H1 (cell line): ENCODE measurements at regions not wholly inside any gene's neighbourhood (a gene's known extent, or its start where the extent isn't known, plus 50 kb on each side); places are given as distances from the start of the nearest gene placed in this dataset.

Experiments
- CTCF ChIA-PET: fragments of 300-600 bp; sonication (Branson Sonifier 250); formaldehyde crosslinking; loops from one replicate; lab custom pipeline; 2021; ENCODE audit not compliant: partially characterized antibody; lab: Charles Lee
- POLR2A ChIA-PET: fragments of 300-600 bp; sonication (Branson Sonifier 250); formaldehyde crosslinking; loops from one replicate; lab custom pipeline; 2021; ENCODE audit warnings: inconsistent platforms; ENCODE audit not compliant: partially characterized antibody; lab: Charles Lee
- DNase-seq, 2 experiments: peaks; one replicate each; pipeline versions ENCODE4 v3.0.0 to v3.0.0-alpha.2; 2010 to 2022; ENCODE audit warnings: low spot score in 2 of 2, low read depth in 1 of 2, mixed read lengths in 1 of 2
- FAIRE-seq: peaks from 2 replicates; lab custom pipeline; 2011; peaks lifted over from hg19 to GRCh38; lab: Jason Lieb, UNC
- H2AFZ ChIP-seq: 2 replicates; pipeline ENCODE4 v1.8.1; 2012; ENCODE audit warnings: low read length, inconsistent platforms
- H2AK5ac ChIP-seq: 2 replicates; pipeline ENCODE4 v1.6.1; 2013; ENCODE audit warnings: low read depth, low read length
- H2BK120ac ChIP-seq: replicated peaks from 2 replicates; pipeline ENCODE3; 2013; ENCODE audit warnings: low read depth, low read length, inconsistent platforms
- H2BK12ac ChIP-seq: 2 replicates; pipeline ENCODE4 v1.6.1; 2013; ENCODE audit warnings: low read depth, low read length
- H2BK15ac ChIP-seq: 2 replicates; pipeline ENCODE4 v1.6.1; 2013; ENCODE audit warnings: low read length
- H2BK20ac ChIP-seq: 2 replicates; pipeline ENCODE4 v1.6.1; 2013; ENCODE audit warnings: low read length
- H2BK5ac ChIP-seq: 2 replicates; pipeline ENCODE4 v1.6.1; 2013; ENCODE audit warnings: low read depth, low read length
- H3K14ac ChIP-seq: 2 replicates; pipeline ENCODE4 v1.6.1; 2013; ENCODE audit warnings: inconsistent platforms; ENCODE audit not compliant: insufficient read length
- H3K18ac ChIP-seq: 2 replicates; pipeline ENCODE4 v1.6.1; 2013; ENCODE audit warnings: low read length; ENCODE audit errors: extremely low read depth
- H3K23ac ChIP-seq: 2 replicates; pipeline ENCODE4 v1.6.1; 2013; ENCODE audit warnings: inconsistent platforms; ENCODE audit not compliant: insufficient read length
- H3K23me2 ChIP-seq: 2 replicates; pipeline ENCODE4 v1.6.1; 2013; ENCODE audit warnings: low read depth, low read length
- H3K27ac ChIP-seq: 2 replicates; pipeline ENCODE4 v1.6.1; 2011; ENCODE audit warnings: low read depth, low read length, inconsistent platforms
- H3K27me3 ChIP-seq, 4 experiments: replicated peaks in 1 of 4; 1 replicate in 1 of 4; 2 replicates in 3 of 4; pipeline versions ENCODE4 v1.6.1 to v1.8.1; 2011 to 2013; ENCODE audit warnings: low read length in 3 of 4, mild to moderate bottlenecking in 3 of 4, inconsistent platforms in 2 of 4, mixed read lengths in 2 of 4, moderate library complexity in 1 of 4; ENCODE audit not compliant: control insufficient read depth in 3 of 4, insufficient read depth in 3 of 4; ENCODE audit errors: extremely low read depth in 1 of 4
- H3K36me3 ChIP-seq, 4 experiments: 2 replicates each; pipeline versions ENCODE4 v1.6.1 to v1.8.1; 2011 to 2013; ENCODE audit warnings: mild to moderate bottlenecking in 4 of 4, low read length in 3 of 4, moderate library complexity in 2 of 4, control low read depth in 1 of 4, inconsistent platforms in 1 of 4; ENCODE audit not compliant: insufficient read depth in 4 of 4, control insufficient read depth in 2 of 4
- H3K4ac ChIP-seq: replicated peaks from 2 replicates; pipeline ENCODE3; 2013; ENCODE audit warnings: low read length, low read depth, mixed read lengths, inconsistent platforms; ENCODE audit not compliant: insufficient read length
- H3K4me1 ChIP-seq, 4 experiments: replicated peaks in 1 of 4; 1 replicate in 1 of 4; 2 replicates in 3 of 4; pipeline versions ENCODE4 v1.6.1 to v1.8.1; 2011 to 2013; ENCODE audit warnings: low read length in 3 of 4, inconsistent platforms in 2 of 4, mixed read lengths in 1 of 4; ENCODE audit not compliant: insufficient read depth in 4 of 4, control insufficient read depth in 3 of 4
- H3K4me2 ChIP-seq, 2 experiments: 2 replicates each; pipeline versions ENCODE4 v1.6.1 to v1.8.1; 2011 to 2013; ENCODE audit warnings: low read depth in 2 of 2, low read length in 2 of 2, control low read depth in 1 of 2, inconsistent platforms in 1 of 2, mild to moderate bottlenecking in 1 of 2; ENCODE audit not compliant: insufficient read depth in 1 of 2
- H3K4me3 ChIP-seq, 4 experiments: fragments of 200-600, 300-600 bp in 1 of 4; sonication (generic), shearing (Covaris generic), sonication (Bioruptor Twin) in 1 of 4; 2 replicates each; pipeline versions ENCODE4 v1.5.1 to v1.8.1; 2011 to 2016; ENCODE audit warnings: low read length in 4 of 4, low read depth in 3 of 4, control low read depth in 2 of 4, inconsistent platforms in 2 of 4, mild to moderate bottlenecking in 2 of 4, mixed read lengths in 1 of 4, moderate library complexity in 1 of 4; ENCODE audit not compliant: insufficient read depth in 2 of 4; ENCODE audit errors: extremely low read depth in 1 of 4
- H3K56ac ChIP-seq: replicated peaks from 2 replicates; pipeline ENCODE3; 2013; ENCODE audit warnings: low read depth, mild to moderate bottlenecking, mixed read lengths, low read length, inconsistent platforms; ENCODE audit not compliant: insufficient read length
- H3K79me1 ChIP-seq: 2 replicates; pipeline ENCODE4 v1.6.1; 2013; ENCODE audit warnings: low read depth, low read length, control low read depth
- H3K79me2 ChIP-seq, 2 experiments: 2 replicates each; pipeline versions ENCODE4 v1.6.1 to v1.8.1; 2012 to 2013; ENCODE audit warnings: low read length in 2 of 2, mild to moderate bottlenecking in 2 of 2, inconsistent platforms in 1 of 2; ENCODE audit not compliant: insufficient read depth in 2 of 2, control insufficient read depth in 1 of 2
- H3K9ac ChIP-seq, 4 experiments: replicated peaks in 1 of 4; 1 replicate in 1 of 4; 2 replicates in 3 of 4; pipeline versions ENCODE4 v1.6.1 to v1.8.1; 2011 to 2013; ENCODE audit warnings: low read depth in 3 of 4, low read length in 3 of 4, control low read depth in 2 of 4, mild to moderate bottlenecking in 2 of 4, moderate library complexity in 2 of 4, inconsistent platforms in 1 of 4; ENCODE audit errors: extremely low read depth in 1 of 4
- H3K9me3 ChIP-seq, 2 experiments: 2 replicates each; pipeline versions ENCODE4 v1.6.1 to v1.8.1; 2012 to 2013; ENCODE audit warnings: mild to moderate bottlenecking in 2 of 2, moderate library complexity in 2 of 2, control low read depth in 1 of 2, inconsistent platforms in 1 of 2, low read depth in 1 of 2, low read length in 1 of 2, mixed read lengths in 1 of 2; ENCODE audit not compliant: insufficient read depth in 2 of 2
- H4K20me1 ChIP-seq, 2 experiments: replicated peaks in 1 of 2; 2 replicates each; pipeline versions ENCODE3 to v1.8.1; 2011 to 2013; ENCODE audit warnings: inconsistent platforms in 2 of 2, low read length in 2 of 2, mild to moderate bottlenecking in 1 of 2; ENCODE audit not compliant: insufficient read depth in 2 of 2, control insufficient read depth in 1 of 2
- H4K5ac ChIP-seq: 2 replicates; pipeline ENCODE4 v1.6.1; 2013; ENCODE audit warnings: low read length, low read depth, mixed read lengths, inconsistent platforms; ENCODE audit not compliant: insufficient read length
- H4K8ac ChIP-seq: 2 replicates; pipeline ENCODE4 v1.8.0; 2013; ENCODE audit warnings: mild to moderate bottlenecking, moderate library complexity, low read length, inconsistent platforms; ENCODE audit not compliant: insufficient read depth; ENCODE audit errors: extremely low read depth
- H4K91ac ChIP-seq: replicated peaks from 2 replicates; pipeline ENCODE3; 2013; ENCODE audit warnings: low read length, mixed read lengths, inconsistent platforms; ENCODE audit not compliant: insufficient read length
- CEBPB ChIP-seq: IDR thresholded peaks from 2 replicates; pipeline ENCODE4 v1.6.1; 2012; ENCODE audit warnings: low read depth, low read length
- CHD1 ChIP-seq: IDR thresholded peaks from 2 replicates; pipeline ENCODE4 v1.6.1; 2012; ENCODE audit warnings: low read depth, low read length, improper control_type of control experiment
- CREB1 ChIP-seq: IDR thresholded peaks from 2 replicates; pipeline ENCODE4 v1.6.1; 2012; ENCODE audit warnings: inconsistent platforms
- NANOG ChIP-seq: IDR thresholded peaks from 2 replicates; pipeline ENCODE4 v1.6.1; 2011; ENCODE audit warnings: low read length, low read depth, mild to moderate bottlenecking, inconsistent platforms; ENCODE audit not compliant: insufficient read depth, poor library complexity, severe bottlenecking
- RFX5 ChIP-seq: IDR thresholded peaks from 2 replicates; pipeline ENCODE4 v1.6.1; 2011; ENCODE audit warnings: low read depth, low read length, improper control_type of control experiment, borderline replicate concordance
- RNF2 ChIP-seq: fragments of 200-900, 300-1000 bp; sonication (generic); IDR thresholded peaks from 2 replicates; pipeline ENCODE4 v1.7.1; 2016; ENCODE audit warnings: borderline replicate concordance, low read depth, mild to moderate bottlenecking, antibody characterized with exemption, low read length; ENCODE audit not compliant: poor library complexity, severe bottlenecking; ENCODE audit errors: missing control alignments
- SRF ChIP-seq: IDR thresholded peaks from 2 replicates; pipeline ENCODE4 v1.6.1; 2011; ENCODE audit warnings: mild to moderate bottlenecking, low read depth, low read length, moderate library complexity
- TAF1 ChIP-seq: IDR thresholded peaks from 2 replicates; pipeline ENCODE4 v1.6.1; 2011; ENCODE audit warnings: mild to moderate bottlenecking, low read depth, low read length
- WGBS, 2 experiments: shearing (Covaris generic) in 1 of 2; methylation state at CpG; one replicate each; pipeline versions ENCODE4 v1.1.6 to v1.1.7; 2013 to 2015; ENCODE audit warnings: low lambda C conversion rate in 2 of 2, mixed read lengths in 2 of 2, inconsistent platforms in 1 of 2, low coverage in 1 of 2, missing lambda C conversion rate in 1 of 2; ENCODE audit not compliant: insufficient replicate concordance in 2 of 2, insufficient coverage in 1 of 2, insufficient read length in 1 of 2; ENCODE audit errors: extremely low coverage in 1 of 2, missing lambda C conversion rate in 1 of 2; 5-methylcytosine and 5-hydroxymethylcytosine counted together

DNA sequence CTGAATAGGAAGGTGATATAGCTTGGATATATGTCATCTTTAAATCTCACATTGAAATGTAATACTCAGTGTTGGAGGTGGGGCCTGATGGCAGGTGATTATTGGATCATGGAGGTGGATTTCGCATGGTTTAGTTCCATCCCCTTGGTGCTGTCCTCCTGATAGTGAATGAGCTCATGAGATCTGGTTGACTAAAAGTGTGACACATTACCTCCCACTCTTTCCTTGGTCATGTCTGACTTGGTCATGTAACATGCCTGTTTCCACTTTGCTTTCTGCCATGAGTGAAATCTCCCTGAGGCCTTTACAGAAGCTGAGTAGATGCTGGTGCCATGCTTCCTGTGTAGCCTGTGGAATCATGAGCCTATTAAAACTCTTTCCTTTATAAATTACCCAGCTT, 664.5 kb upstream of the NR5A2 start (continued):
- no peak for TF ChIP-seq RNF2

DNA sequence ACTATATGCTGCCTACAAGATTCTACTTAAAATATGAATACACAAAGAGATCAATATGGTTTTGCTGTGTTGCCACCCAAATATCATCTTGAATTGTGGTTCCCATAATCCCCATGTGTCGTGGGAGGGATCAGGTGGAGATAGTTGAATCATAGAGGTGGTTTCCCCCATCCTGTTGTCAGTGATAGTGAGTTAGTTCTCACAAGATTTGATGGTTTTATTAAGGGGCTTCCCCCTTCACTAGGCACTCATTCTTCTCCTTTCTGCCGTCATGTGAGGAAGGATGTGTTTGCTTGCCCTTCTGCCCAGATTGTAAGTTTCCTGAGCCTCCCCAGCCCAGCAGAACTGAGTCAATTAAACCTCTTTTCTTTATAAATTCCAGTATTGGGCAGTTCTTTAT, 654.4 kb upstream of the NR5A2 start:
- H3K18ac ChIP-seq = no peak overlapping the region
- no peaks in the 10 kb centered on the region for H4K20me1 ChIP-seq
- no peak for TF ChIP-seq CEBPB
- no peak for TF ChIP-seq NANOG
- no peak for TF ChIP-seq RFX5
- TF ChIP-seq CREB1 = no peak
- TF ChIP-seq SRF = no peak
- TF ChIP-seq CHD1 = no peak
- TF ChIP-seq TAF1 = no peak
- TF ChIP-seq, all 59 proteins: peak for 0
- H2BK12ac ChIP-seq = no peak overlapping the region
- H4K8ac ChIP-seq = no peak overlapping the region
- DNase-seq = no peak
- H3K4me2 ChIP-seq = no peak overlapping the region
- WGBS, 2 experiments = 58% methylated on average over 2 of the region's 2 CpGs; no CpG with 5 or more reads in 1 of the 2 experiments
- no peaks in the 10 kb centered on the region for H3K9me3 ChIP-seq
- no peaks in the 10 kb centered on the region for H3K23me2 ChIP-seq
- H2BK5ac ChIP-seq = no peak overlapping the region
- no peaks in the 10 kb centered on the region for H3K79me2 ChIP-seq
- H3K4ac ChIP-seq = no peak overlapping the region
- H2BK20ac ChIP-seq = no peak overlapping the region
- no peak for FAIRE-seq
- no peak overlapping the region for H4K91ac ChIP-seq
- no peak overlapping the region for H3K56ac ChIP-seq
- no peak overlapping the region for H2BK120ac ChIP-seq
- no peak overlapping the region for H2BK15ac ChIP-seq
- H3K23ac ChIP-seq = no peak overlapping the region
- no peak overlapping the region for H3K27ac ChIP-seq
- no peaks in the 10 kb centered on the region for H3K27me3 ChIP-seq
- POLR2A ChIA-PET = no interaction called here
- no peak overlapping the region for H4K5ac ChIP-seq
- no peak overlapping the region for H2AFZ ChIP-seq
- no peak overlapping the region for H2AK5ac ChIP-seq
- no peak overlapping the region for H3K9ac ChIP-seq
- no peak overlapping the region for H3K4me3 ChIP-seq
- H3K4me1 ChIP-seq = no peaks in the 10 kb centered on the region
- H3K36me3 ChIP-seq = no peaks in the 10 kb centered on the region
- no peak overlapping the region for H3K14ac ChIP-seq
- H3K79me1 ChIP-seq = no peaks in the 10 kb centered on the region
- CTCF ChIA-PET = no interaction called here
